ENCODE measurements at regions not wholly inside any gene's neighbourhood (a gene's known extent, or its start where the extent isn't known, plus 50 kb on each side); places are given as distances from the start of the nearest gene placed in this dataset.

DNA sequence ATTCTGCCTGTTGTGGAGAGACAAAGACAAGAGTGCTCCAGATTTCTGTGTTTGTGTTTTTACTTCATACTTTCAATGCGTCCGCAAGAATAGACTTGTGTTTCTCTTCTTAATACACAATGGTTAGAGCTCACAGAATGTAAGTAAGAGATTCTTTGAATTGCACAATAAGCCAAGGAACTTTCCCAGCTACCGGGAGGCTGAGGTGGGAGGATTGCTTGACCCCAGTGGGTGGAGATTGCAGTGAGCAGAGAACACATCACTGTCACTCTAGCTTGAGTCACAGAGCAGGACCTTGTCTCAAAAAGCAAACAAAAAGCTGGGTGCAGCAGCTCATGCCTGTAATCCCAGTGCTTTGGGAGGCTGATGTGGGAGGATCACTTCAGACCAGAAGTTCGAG is 250.7 kb upstream of the MYO3A start:
- TF ChIP-seq ZFX (IDR thresholded peaks at IDR 0.05; ENCODE audit: borderline replicate concordance): no peak
- TF ChIP-seq, protein P1, sequence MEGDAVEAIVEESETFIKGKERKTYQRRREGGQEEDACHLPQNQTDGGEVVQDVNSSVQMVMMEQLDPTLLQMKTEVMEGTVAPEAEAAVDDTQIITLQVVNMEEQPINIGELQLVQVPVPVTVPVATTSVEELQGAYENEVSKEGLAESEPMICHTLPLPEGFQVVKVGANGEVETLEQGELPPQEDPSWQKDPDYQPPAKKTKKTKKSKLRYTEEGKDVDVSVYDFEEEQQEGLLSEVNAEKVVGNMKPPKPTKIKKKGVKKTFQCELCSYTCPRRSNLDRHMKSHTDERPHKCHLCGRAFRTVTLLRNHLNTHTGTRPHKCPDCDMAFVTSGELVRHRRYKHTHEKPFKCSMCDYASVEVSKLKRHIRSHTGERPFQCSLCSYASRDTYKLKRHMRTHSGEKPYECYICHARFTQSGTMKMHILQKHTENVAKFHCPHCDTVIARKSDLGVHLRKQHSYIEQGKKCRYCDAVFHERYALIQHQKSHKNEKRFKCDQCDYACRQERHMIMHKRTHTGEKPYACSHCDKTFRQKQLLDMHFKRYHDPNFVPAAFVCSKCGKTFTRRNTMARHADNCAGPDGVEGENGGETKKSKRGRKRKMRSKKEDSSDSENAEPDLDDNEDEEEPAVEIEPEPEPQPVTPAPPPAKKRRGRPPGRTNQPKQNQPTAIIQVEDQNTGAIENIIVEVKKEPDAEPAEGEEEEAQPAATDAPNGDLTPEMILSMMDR (IDR thresholded peaks at IDR 0.05): no peak
- H3K27ac ChIP-seq: no peak overlapping the region

DNA sequence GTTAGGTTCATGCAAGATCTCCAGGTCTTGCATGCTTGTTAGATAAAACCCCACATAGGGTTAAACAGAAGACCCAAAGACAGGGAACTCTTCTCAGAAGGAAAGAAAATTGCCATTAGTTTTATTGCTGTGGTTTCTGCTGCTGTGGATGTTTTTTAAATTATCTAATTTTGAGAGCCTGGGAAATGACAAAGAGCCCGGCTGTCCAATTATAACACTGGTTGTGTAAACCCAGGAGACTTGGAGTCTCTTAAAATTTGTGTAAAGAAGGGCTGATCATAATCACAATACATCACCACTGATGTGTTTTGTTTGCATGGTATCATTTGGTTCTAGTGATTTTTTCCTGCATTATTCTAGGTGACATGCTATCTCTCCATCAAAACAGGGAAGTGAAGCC is 246.5 kb upstream of the MYO3A start:
- TF ChIP-seq, protein P1 (IDR thresholded peaks at IDR 0.05): no peak
- no peak for TF ChIP-seq ZFX (IDR thresholded peaks at IDR 0.05; ENCODE audit: borderline replicate concordance)
- no peak overlapping the region for H3K27ac ChIP-seq

DNA sequence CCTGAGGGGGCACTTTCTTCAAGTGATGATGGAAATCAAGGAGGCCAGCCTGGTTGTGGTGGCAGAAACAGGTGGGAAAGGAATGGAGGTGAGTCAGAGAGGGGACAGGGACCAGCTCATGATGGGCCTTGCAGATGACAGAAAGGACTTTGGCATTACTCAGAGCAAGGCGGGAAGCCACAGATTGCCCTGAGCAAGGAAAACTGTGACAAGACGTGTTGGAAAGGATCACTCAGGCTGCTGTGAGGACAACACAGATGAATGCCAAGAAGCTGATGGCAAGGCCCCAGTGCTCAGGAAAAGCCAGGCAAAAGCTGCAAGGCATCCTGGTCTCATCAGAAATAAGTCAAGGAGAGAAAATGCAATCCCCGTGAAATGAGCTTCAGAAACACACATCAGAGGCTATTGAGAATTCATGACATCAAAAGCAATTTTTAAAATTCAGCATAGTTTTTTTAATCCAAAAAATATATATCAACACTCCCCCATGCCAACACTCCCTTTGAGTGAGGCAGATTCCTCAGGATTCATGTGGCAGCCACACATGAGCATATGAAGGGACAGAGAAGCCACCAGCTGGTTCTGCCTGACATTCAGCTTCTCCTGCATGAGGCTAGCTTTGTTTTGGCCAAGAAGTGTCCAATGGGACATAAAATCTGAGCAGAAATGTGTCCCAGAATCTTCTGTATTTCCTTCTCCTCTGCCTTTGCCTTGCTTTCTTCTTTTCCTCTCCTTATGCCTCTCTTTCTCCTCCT is 244.5 kb upstream of the MYO3A start:
- H3K27ac ChIP-seq: no peak overlapping the region
- TF ChIP-seq, protein P1 (IDR thresholded peaks at IDR 0.05): no peak
- no peak for TF ChIP-seq ZFX (IDR thresholded peaks at IDR 0.05; ENCODE audit: borderline replicate concordance)

DNA sequence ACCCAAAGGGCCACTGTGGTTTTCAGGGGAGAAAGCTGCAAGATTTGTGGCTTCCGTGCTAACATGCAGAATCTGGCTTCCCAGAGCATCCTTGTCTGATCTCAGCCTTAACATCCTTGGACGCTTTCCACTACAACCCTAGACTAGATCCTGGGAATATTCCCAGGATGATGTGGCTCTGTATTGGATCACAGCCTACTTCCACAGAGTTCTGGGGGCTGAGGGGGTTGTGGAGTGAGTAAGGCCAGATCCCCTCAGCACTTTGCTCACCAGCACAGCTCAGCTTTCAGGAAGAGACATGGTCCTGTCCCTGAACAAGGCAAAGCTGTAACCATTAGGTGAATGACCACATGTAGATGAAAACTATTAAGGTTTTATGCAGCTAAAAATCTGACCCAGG is 241.3 kb upstream of the MYO3A start:
- TF ChIP-seq ZFX (IDR thresholded peaks at IDR 0.05; ENCODE audit: borderline replicate concordance): no peak
- H3K27ac ChIP-seq: no peak overlapping the region

DNA sequence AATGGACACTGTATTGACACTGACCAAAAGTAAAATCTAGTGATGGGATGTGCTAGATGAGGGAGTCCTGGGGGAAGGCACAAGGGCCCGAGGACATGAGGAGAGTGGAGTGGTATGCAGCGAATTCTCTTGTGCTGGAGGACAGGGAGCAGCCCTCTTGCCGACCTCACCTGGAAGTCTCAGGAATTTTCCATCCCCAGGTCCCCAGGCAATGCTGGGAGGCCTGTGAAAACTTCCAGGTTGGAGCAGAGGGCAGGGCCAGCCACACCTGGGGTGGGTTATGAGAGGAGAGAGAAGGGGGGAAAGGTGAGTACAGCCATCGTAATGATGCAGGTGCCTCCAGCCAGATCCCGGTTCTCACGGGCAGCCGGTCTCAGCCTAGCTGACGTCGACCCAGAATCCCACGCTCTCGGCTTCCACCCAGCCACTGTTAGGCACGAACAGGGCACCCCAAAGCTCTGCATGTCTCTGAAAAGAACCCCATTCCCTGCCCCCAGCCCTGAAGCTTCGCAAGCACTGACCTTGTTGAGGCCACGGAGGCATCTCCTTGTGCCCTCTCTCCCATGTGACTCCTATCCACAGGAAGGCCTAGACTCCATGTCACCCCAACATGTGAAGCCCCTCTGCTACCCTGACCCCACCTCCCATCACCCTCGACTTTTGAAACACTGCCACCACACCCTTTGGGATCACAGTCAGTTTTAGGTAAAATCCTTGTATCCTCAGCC is 239.7 kb upstream of the MYO3A start:
- no peak for TF ChIP-seq ZFX (IDR thresholded peaks at IDR 0.05; ENCODE audit: borderline replicate concordance)
- TF ChIP-seq, protein P1 (IDR thresholded peaks at IDR 0.05): no peak

DNA sequence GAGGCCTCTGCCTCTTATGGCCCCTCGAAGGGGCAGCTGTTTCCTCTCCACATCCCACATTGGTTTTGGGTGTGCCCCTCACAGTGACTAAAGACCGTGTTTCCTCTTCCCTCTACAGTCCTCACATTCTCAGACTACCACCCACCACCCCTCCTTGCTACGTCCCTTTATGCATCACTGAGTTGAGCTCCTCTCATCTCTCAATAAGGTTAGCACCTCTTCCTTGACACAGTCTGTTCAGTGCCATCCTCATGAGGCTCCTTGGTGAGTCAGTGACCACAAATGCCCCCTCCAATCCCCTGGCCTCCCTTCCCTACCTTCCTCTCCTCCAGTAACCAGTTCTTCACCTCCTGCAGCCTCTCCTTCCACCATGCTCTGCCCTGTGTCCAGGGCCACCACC is 239.1 kb upstream of the MYO3A start:
- no peak overlapping the region for H3K27ac ChIP-seq

More for the DNA sequence above, 239.7 kb upstream of the MYO3A start:
- H3K27ac ChIP-seq: no peak overlapping the region

DNA sequence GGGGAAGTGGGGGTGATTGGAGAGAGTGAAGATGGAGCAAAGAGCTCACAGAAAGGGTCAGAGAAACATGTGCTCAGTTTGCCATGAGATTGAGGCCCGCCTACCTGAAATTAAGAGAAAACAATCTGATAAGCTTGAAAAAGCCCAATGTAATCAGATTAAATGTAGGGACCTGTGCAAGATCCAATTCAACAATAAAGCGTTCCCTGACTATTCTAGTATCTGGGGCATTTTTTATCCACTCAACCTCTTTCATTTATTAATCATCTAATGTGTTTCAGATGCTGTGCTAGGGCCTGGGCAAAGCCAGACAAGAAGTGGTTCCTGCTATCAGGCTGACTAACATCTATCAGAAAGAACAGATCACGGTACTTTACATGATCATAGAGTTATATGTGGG is 238.4 kb upstream of the MYO3A start:
- no peak overlapping the region for H3K27ac ChIP-seq
- TF ChIP-seq, protein P1 (IDR thresholded peaks at IDR 0.05): no peak
- no peak for TF ChIP-seq ZFX (IDR thresholded peaks at IDR 0.05; ENCODE audit: borderline replicate concordance)

More for the DNA sequence above, 239.1 kb upstream of the MYO3A start:
- TF ChIP-seq, protein P1 (IDR thresholded peaks at IDR 0.05): no peak
- no peak for TF ChIP-seq ZFX (IDR thresholded peaks at IDR 0.05; ENCODE audit: borderline replicate concordance)

All from 22Rv1 (cell line).